Neuronal stem cell (in vitro differentiated cells): ENCODE measurements at regions not wholly inside any gene's neighbourhood (a gene's known extent, or its start where the extent isn't known, plus 50 kb on each side); places are given as distances from the start of the nearest gene placed in this dataset.

ENCODE experiments used
- DNase-seq: peaks from one replicate; pipeline ENCODE4 v3.0.0-alpha.2; 2013; ENCODE audit warnings: low spot score
- H2AFZ ChIP-seq: one replicate; pipeline ENCODE4 v1.6.1; 2013; ENCODE audit warnings: mild to moderate bottlenecking, low read length, inconsistent platforms
- H2AK5ac ChIP-seq: 2 replicates; pipeline ENCODE4 v1.6.1; 2013; ENCODE audit warnings: low read depth, mild to moderate bottlenecking, inconsistent platforms, low read length, moderate library complexity, mixed read lengths
- H2BK120ac ChIP-seq: 2 replicates; pipeline ENCODE4 v1.6.1; 2013; ENCODE audit warnings: low read depth, mild to moderate bottlenecking, inconsistent platforms, low read length, moderate library complexity, mixed read lengths
- H2BK12ac ChIP-seq: one replicate; pipeline ENCODE4 v1.6.1; 2013; ENCODE audit warnings: low read length, inconsistent platforms
- H2BK15ac ChIP-seq: 2 replicates; pipeline ENCODE4 v1.6.1; 2013; ENCODE audit warnings: mild to moderate bottlenecking, low read length, inconsistent platforms, mixed read lengths
- H2BK5ac ChIP-seq: one replicate; pipeline ENCODE4 v1.6.1; 2013; ENCODE audit warnings: inconsistent platforms, mild to moderate bottlenecking, low read length, moderate library complexity
- H3K14ac ChIP-seq: one replicate; pipeline ENCODE4 v1.6.1; 2013; ENCODE audit warnings: low read length, inconsistent platforms
- H3K18ac ChIP-seq: 2 replicates; pipeline ENCODE4 v1.6.1; 2013; ENCODE audit warnings: low read length, inconsistent platforms
- H3K23ac ChIP-seq: 2 replicates; pipeline ENCODE4 v1.6.1; 2013; ENCODE audit warnings: low read depth, mild to moderate bottlenecking, mixed read lengths, low read length, inconsistent platforms; ENCODE audit not compliant: poor library complexity
- H3K27ac ChIP-seq: replicated peaks from 3 replicates; pipeline ENCODE4 v1.5.1; 2013; ENCODE audit warnings: low read length, inconsistent platforms
- H3K27me3 ChIP-seq, 3 experiments: 2 replicates each; pipeline ENCODE4 v1.6.1; 2013; ENCODE audit warnings: low read length in 3 of 3, mild to moderate bottlenecking in 2 of 3, inconsistent platforms in 1 of 3, low read depth in 1 of 3, mixed read lengths in 1 of 3, moderate library complexity in 1 of 3; ENCODE audit not compliant: control insufficient read depth in 3 of 3, insufficient read depth in 3 of 3
- H3K36me3 ChIP-seq, 2 donors: replicated peaks in 1 of 2; 2 replicates each; pipeline ENCODE4 v1.6.1; 2013; ENCODE audit warnings: low read length in 2 of 2; ENCODE audit not compliant: control insufficient read depth in 2 of 2, insufficient read depth in 2 of 2
- H3K4ac ChIP-seq: 2 replicates; pipeline ENCODE4 v1.6.1; 2013; ENCODE audit warnings: inconsistent platforms, mild to moderate bottlenecking, low read length, moderate library complexity
- H3K4me1 ChIP-seq, 2 donors: 1 replicate in 1 of 2; 2 replicates in 1 of 2; pipeline ENCODE4 v1.6.1; 2013; ENCODE audit warnings: low read length in 2 of 2, low read depth in 1 of 2; ENCODE audit not compliant: control insufficient read depth in 2 of 2, insufficient read depth in 1 of 2
- H3K4me2 ChIP-seq: one replicate; pipeline ENCODE4 v1.6.1; 2013; ENCODE audit warnings: mild to moderate bottlenecking, low read length, inconsistent platforms; ENCODE audit not compliant: insufficient read depth, poor library complexity, severe bottlenecking
- H3K4me3 ChIP-seq, 2 donors: 2 replicates each; pipeline ENCODE4 v1.5.1; 2013; ENCODE audit warnings: low read length in 2 of 2, mild to moderate bottlenecking in 2 of 2, inconsistent platforms in 1 of 2, moderate library complexity in 1 of 2
- H3K79me1 ChIP-seq: one replicate; pipeline ENCODE4 v1.6.1; 2013; ENCODE audit warnings: low read depth, mild to moderate bottlenecking, inconsistent platforms, low read length, moderate library complexity
- H3K9ac ChIP-seq: one replicate; pipeline ENCODE4 v1.6.1; 2013; ENCODE audit warnings: mild to moderate bottlenecking, low read depth, low read length, inconsistent platforms; ENCODE audit not compliant: poor library complexity
- H3K9me3 ChIP-seq, 2 donors: replicated peaks in 1 of 2; 2 replicates each; pipeline versions ENCODE3 to v1.6.1; 2013; ENCODE audit warnings: low read length in 2 of 2, mild to moderate bottlenecking in 2 of 2, inconsistent platforms in 1 of 2, low read depth in 1 of 2, mixed read lengths in 1 of 2, moderate library complexity in 1 of 2; ENCODE audit not compliant: control insufficient read depth in 2 of 2, insufficient read depth in 1 of 2
- H4K8ac ChIP-seq: one replicate; pipeline ENCODE4 v1.6.1; 2013; ENCODE audit warnings: low read depth, mild to moderate bottlenecking, inconsistent platforms, low read length, moderate library complexity
- H4K91ac ChIP-seq: one replicate; pipeline ENCODE4 v1.6.1; 2013; ENCODE audit warnings: low read length, low read depth, mild to moderate bottlenecking, inconsistent platforms; ENCODE audit not compliant: poor library complexity
- WGBS, 2 donors: extraction: QIAGEN DNeasy Blood & Tissue Kit; methylation state at CpG; one replicate each; pipeline ENCODE4 v1.1.7; 2013; ENCODE audit warnings: missing lambda C conversion rate in 2 of 2, mixed read lengths in 1 of 2; ENCODE audit not compliant: insufficient read length in 2 of 2, insufficient replicate concordance in 1 of 2; ENCODE audit errors: extremely low coverage in 2 of 2; 5-methylcytosine and 5-hydroxymethylcytosine counted together

GRCh38 chr2:14760169-14760568 lies 127.7 kb downstream of the LRATD1 start:
- H3K23ac ChIP-seq: no peak overlapping the region
- H2BK120ac ChIP-seq: no peak overlapping the region

GRCh38 chr2:14761118-14761517 lies 128.6 kb downstream of the LRATD1 start:
- H3K14ac ChIP-seq: no peak overlapping the region
- no peaks in the 10 kb centered on the region for H3K36me3 ChIP-seq
- no peaks in the 10 kb centered on the region for H3K9me3 ChIP-seq
- H3K79me1 ChIP-seq: no peaks in the 10 kb centered on the region
- WGBS, 2 donors: 100% methylated on average over 1 of the region's 11 CpGs; no CpG with 5 or more reads in 1 of the 2 donors
- H3K9ac ChIP-seq: no peak overlapping the region
- no peak overlapping the region for H2BK5ac ChIP-seq
- H4K8ac ChIP-seq: no peak overlapping the region
- no peak overlapping the region for H2BK12ac ChIP-seq
- no peak overlapping the region for H4K91ac ChIP-seq
- H3K23ac ChIP-seq: no peak overlapping the region
- no peak overlapping the region for H2AFZ ChIP-seq
- no peaks in the 10 kb centered on the region for H3K27me3 ChIP-seq
- H3K4me2 ChIP-seq: no peak overlapping the region
- H3K4ac ChIP-seq: no peak overlapping the region
- DNase-seq: no peak
- H2AK5ac ChIP-seq: no peak overlapping the region
- no peak overlapping the region for H3K18ac ChIP-seq
- H3K4me1 ChIP-seq: no peaks in the 10 kb centered on the region
- H3K27ac ChIP-seq: no peak overlapping the region
- H3K4me3 ChIP-seq: no peak overlapping the region
- H2BK15ac ChIP-seq: no peak overlapping the region
- H2BK120ac ChIP-seq: no peak overlapping the region

More at GRCh38 chr2:14760169-14760568, 127.7 kb downstream of the LRATD1 start:
- Histone ChIP-seq H4K8ac (no peak overlapping the region), H3K9me3 (no peaks in the 10 kb centered on the region), H2BK5ac (no peak overlapping the region), H3K27ac (no peak overlapping the region), H3K18ac (no peak overlapping the region), H3K14ac (no peak overlapping the region), H3K4me3 (no peak overlapping the region), H4K91ac (no peak overlapping the region), H2AK5ac (no peak overlapping the region), H2BK12ac (no peak overlapping the region), H3K79me1 (no peaks in the 10 kb centered on the region), H2AFZ (no peak overlapping the region), H3K4me2 (no peak overlapping the region), H3K36me3 (no peaks in the 10 kb centered on the region), H3K27me3 (no peaks in the 10 kb centered on the region), H3K4ac (no peak overlapping the region), H3K9ac (no peak overlapping the region), H3K4me1 (no peaks in the 10 kb centered on the region), H2BK15ac (no peak overlapping the region)
- no CpG with 5 or more reads among the region's 9 CpGs for WGBS, 2 donors
- no peak for DNase-seq

- H4K91ac ChIP-seq: no peak overlapping the region
- WGBS, 2 donors: no CpG with 5 or more reads among the region's 2 CpGs
- H3K27ac ChIP-seq: no peak overlapping the region
- H3K4me3 ChIP-seq: no peak overlapping the region
- H3K4me2 ChIP-seq: no peak overlapping the region
- DNase-seq: no peak
- H4K8ac ChIP-seq: no peak overlapping the region
- H3K79me1 ChIP-seq: no peaks in the 10 kb centered on the region
- no peak overlapping the region for H3K4ac ChIP-seq
- H2BK5ac ChIP-seq: no peak overlapping the region
- no peak overlapping the region for H3K18ac ChIP-seq
- no peaks in the 10 kb centered on the region for H3K36me3 ChIP-seq
- no peaks in the 10 kb centered on the region for H3K4me1 ChIP-seq
- H2AK5ac ChIP-seq: no peak overlapping the region
- H3K9ac ChIP-seq: no peak overlapping the region
- no peak overlapping the region for H2BK12ac ChIP-seq
- H3K14ac ChIP-seq: no peak overlapping the region
- no peak overlapping the region for H2AFZ ChIP-seq
- H2BK120ac ChIP-seq: no peak overlapping the region
- no peak overlapping the region for H2BK15ac ChIP-seq
- no peaks in the 10 kb centered on the region for H3K9me3 ChIP-seq
- H3K27me3 ChIP-seq: no peaks in the 10 kb centered on the region
- no peak overlapping the region for H3K23ac ChIP-seq
These were observed 141.2 kb downstream of the LRATD1 start for GRCh38 chr2:14773696-14774095.

DNA sequence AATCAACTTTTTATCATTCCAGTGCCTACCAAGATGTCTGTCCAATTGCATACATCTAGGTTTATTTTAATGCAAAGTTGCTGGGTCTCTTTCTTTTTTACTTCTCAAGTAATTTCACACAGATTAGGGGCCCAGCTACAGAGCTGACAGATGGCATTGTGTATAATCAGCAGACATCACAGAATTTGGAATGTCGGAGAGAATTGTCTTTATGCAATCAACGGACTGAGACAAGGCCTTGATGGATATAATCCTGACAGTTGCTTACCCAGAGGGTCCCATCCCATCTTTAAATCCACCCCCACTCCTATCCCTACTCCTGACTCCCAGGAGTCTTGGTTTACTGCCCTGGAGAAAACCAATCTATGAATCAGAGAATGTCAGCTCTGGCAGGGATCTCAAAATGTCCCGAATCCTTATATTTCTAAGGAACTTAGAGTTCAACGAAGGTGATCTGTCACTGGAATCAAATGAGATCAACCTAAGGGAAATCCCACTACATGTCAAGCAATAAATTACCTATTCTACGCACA lies 142.0 kb downstream of the LRATD1 start:
- Histone ChIP-seq H3K4me3 (no peak overlapping the region), H3K79me1 (no peaks in the 10 kb centered on the region), H2BK120ac (no peak overlapping the region), H2BK5ac (no peak overlapping the region), H3K14ac (no peak overlapping the region), H2AK5ac (no peak overlapping the region), H4K91ac (no peak overlapping the region), H3K9me3 (no peaks in the 10 kb centered on the region), H3K27me3 (no peaks in the 10 kb centered on the region), H3K4ac (no peak overlapping the region), H3K36me3 (no peaks in the 10 kb centered on the region), H3K18ac (no peak overlapping the region), H3K4me1 (no peaks in the 10 kb centered on the region), H4K8ac (no peak overlapping the region), H2AFZ (no peak overlapping the region), H3K4me2 (no peak overlapping the region), H3K9ac (no peak overlapping the region), H3K23ac (no peak overlapping the region), H2BK12ac (no peak overlapping the region), H2BK15ac (no peak overlapping the region), H3K27ac (no peak overlapping the region)
- DNase-seq: no peak
- WGBS, 2 donors: no CpG with 5 or more reads among the region's 5 CpGs
